Neural progenitor cell (in vitro differentiated cells): ENCODE measurements at regions not wholly inside any gene's neighbourhood (a gene's known extent, or its start where the extent isn't known, plus 50 kb on each side); places are given as distances from the start of the nearest gene placed in this dataset.

ENCODE experiments used
- EZH2phosphoT487 ChIP-seq: fragments of 200-600 bp; sonication (generic); IDR thresholded peaks from 2 replicates; pipeline ENCODE4 v1.6.1; 2017; ENCODE audit warnings: antibody characterized with exemption
- TF ChIP-seq, protein P1 (sequence below): fragments of 200-600 bp; sonication (generic); IDR thresholded peaks from 2 replicates; pipeline ENCODE4 v1.5.1; 2017; ENCODE audit warnings: antibody characterized with exemption, mild to moderate bottlenecking

DNA sequence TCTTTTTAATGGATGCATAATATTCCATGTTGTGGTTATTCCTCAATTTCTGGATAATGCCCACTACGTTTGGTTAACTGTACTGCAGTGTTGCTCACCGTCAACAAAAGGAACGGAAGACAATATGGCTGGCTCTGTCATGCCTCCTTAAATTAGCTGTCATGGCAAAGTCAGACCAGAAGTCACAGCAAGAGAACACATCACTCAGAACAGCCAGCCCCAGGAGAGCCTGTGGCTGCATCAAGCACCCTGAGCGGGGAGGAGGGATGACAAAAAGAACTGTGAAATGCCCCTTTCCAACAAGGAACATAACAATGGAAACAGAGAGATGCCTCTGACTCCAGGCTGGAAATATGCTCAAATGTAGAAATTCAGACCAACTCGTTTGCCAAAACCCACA lies 366.0 kb upstream of the ZNF507 start:
- no peak for TF ChIP-seq EZH2phosphoT487
- TF ChIP-seq, protein P1, sequence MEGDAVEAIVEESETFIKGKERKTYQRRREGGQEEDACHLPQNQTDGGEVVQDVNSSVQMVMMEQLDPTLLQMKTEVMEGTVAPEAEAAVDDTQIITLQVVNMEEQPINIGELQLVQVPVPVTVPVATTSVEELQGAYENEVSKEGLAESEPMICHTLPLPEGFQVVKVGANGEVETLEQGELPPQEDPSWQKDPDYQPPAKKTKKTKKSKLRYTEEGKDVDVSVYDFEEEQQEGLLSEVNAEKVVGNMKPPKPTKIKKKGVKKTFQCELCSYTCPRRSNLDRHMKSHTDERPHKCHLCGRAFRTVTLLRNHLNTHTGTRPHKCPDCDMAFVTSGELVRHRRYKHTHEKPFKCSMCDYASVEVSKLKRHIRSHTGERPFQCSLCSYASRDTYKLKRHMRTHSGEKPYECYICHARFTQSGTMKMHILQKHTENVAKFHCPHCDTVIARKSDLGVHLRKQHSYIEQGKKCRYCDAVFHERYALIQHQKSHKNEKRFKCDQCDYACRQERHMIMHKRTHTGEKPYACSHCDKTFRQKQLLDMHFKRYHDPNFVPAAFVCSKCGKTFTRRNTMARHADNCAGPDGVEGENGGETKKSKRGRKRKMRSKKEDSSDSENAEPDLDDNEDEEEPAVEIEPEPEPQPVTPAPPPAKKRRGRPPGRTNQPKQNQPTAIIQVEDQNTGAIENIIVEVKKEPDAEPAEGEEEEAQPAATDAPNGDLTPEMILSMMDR: no peak
